GM18498 (cell line): ENCODE measurements at regions not wholly inside any gene's neighbourhood (a gene's known extent, or its start where the extent isn't known, plus 50 kb on each side); places are given as distances from the start of the nearest gene placed in this dataset.
"Not testable (repeated sequence)": the region's sequence is repeated elsewhere in the genome, so short reads cannot be mapped to it uniquely, and the experiment has no call there.

Source experiments
- ATAC-seq: cut with Tn5 transposase; IDR thresholded peaks from one replicate; pipeline ENCODE4 v1.9.1; 2021; ENCODE audit warnings: mild to moderate bottlenecking, moderate library complexity; ENCODE audit not compliant: unreplicated experiment

- no peak for ATAC-seq
Measured at GRCh38 chr7:9192969-9193368, 759.6 kb downstream of the NXPH1 start.

DNA sequence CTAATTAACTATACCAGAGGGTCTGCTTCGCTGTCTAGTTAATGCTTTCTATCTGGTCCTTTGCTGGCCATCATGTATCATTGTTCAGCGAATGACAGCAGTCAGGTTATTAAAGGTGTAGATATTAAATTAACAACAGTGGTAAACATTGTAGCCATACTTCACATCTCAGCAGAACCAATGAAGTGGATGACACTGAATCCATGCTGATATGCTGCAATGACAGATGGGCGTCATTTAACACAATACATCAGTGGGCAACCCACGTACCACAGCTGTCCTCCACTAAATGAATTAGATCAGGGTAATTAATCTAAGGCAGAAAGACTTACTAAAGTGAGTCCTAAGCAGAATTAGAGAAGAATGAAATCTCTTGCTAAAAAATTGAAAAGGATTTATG lies 767.2 kb downstream of the NXPH1 start:
- no peak for ATAC-seq

- no peak for ATAC-seq
Measured at GRCh38 chr7:9201928-9202327, 768.5 kb downstream of the NXPH1 start.

GRCh38 chr7:9204571-9204970 lies 771.2 kb downstream of the NXPH1 start:
- no peak for ATAC-seq

GRCh38 chr7:9210114-9210513 lies 776.7 kb downstream of the NXPH1 start:
- ATAC-seq: no peak

GRCh38 chr7:9217204-9217603 lies 783.8 kb downstream of the NXPH1 start:
- ATAC-seq: no peak

GRCh38 chr7:9226500-9226899 lies 793.1 kb downstream of the NXPH1 start:
- no peak for ATAC-seq

GRCh38 chr7:9231630-9232121 lies 798.3 kb downstream of the NXPH1 start:
- ATAC-seq: no peak

GRCh38 chr7:9240001-9240400 lies 806.6 kb downstream of the NXPH1 start:
- no peak for ATAC-seq

DNA sequence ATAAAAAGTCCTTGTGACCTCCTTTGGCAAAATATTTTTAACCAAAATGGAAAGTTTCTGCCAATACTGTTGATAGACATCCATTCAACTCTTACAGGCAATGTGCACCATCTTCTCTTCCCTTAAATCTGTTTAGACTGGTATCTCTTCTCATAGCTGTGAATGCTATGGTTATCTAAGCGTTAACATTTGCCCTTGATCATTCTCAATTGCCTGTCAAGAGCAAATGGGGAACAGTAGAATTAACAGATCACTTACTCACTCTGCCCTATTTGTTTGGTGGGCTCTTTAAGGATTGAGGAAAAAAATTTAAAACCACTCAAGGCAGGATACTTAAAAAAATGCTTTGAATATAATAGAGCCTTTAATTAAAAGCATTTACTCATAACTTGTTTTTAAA lies 808.4 kb downstream of the NXPH1 start:
- no peak for ATAC-seq

- no peak for ATAC-seq
Measured at GRCh38 chr7:9242636-9243035, 809.2 kb downstream of the NXPH1 start.

- no peak for ATAC-seq
Measured at GRCh38 chr7:9250876-9251275, 817.5 kb downstream of the NXPH1 start.

DNA sequence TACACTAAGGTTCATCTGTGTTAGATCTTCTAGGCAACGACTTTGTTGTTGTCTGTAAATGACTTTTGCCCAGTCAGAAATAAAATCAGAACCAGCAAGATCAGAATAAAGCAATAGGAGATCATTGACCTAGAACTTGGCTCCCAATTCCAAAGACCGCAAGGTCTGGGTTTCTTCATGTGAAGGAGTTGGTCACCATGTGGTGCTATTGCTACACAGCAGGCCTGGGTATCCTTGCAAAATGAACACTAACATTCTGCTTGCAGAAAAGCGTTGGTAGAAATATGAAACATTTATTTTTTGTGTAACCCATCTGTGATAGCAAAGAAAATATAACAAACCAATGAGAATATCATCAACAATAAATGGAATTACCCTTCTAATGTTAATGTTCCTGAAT lies 831.0 kb downstream of the NXPH1 start:
- no peak for ATAC-seq

DNA sequence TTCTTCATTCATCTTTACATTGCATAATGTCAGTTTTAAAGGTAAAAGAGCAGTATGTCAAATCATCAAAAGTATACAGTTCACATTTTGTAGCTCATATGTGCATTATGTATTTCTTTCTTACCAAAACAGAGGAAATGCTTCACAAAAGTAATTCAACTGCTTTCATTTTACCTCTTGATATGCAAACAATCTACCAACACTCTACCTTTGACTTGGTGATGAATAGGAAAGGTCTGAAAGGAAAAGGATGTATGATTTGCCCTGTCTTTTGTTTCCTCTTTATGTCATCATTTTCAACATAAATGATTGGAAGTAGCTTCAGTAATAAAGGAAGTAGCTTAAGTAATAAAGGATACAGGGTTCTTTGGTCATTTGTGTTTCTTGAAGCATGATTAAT lies 846.7 kb downstream of the NXPH1 start:
- no peak for ATAC-seq

- no peak for ATAC-seq
Measured at GRCh38 chr7:9283246-9283645, 849.8 kb downstream of the NXPH1 start.

GRCh38 chr7:9302436-9302835 lies 869.0 kb downstream of the NXPH1 start:
- ATAC-seq: no peak

GRCh38 chr7:9307131-9307530 lies 873.7 kb downstream of the NXPH1 start:
- no peak for ATAC-seq

GRCh38 chr7:9324513-9324912 lies 891.1 kb downstream of the NXPH1 start:
- ATAC-seq: no peak

GRCh38 chr7:9328296-9328695 lies 894.9 kb downstream of the NXPH1 start:
- ATAC-seq: no peak

GRCh38 chr7:9349625-9350024 lies 916.2 kb downstream of the NXPH1 start:
- no peak for ATAC-seq

- ATAC-seq: no peak
Measured at GRCh38 chr7:9391221-9391620, 957.8 kb downstream of the NXPH1 start.

DNA sequence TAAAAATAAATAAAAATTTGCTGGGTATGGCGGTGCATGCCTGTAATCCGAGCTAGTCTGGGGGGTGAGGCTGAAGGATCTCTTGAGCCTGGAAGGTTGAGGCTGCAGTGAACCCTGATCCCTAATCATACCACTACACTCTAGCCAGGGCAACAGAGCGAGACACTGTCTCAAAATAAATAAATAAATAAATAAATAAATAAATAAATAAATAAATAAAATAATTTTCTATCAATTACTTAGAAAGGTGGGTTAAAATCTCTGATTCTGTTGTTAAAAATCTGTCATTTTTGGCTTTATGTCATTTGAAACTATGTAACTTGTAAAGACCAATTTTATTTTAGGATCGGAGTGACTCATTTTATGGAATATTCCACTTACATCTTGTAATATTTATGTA lies 958.6 kb downstream of the NXPH1 start:
- ATAC-seq: no peak

GRCh38 chr7:9404386-9404785 lies 971.0 kb downstream of the NXPH1 start:
- ATAC-seq: not testable (repeated sequence)

GRCh38 chr7:9407816-9408215 lies 974.4 kb downstream of the NXPH1 start:
- ATAC-seq: no peak
